BLaER1 (cell line): ENCODE measurements at regions not wholly inside any gene's neighbourhood (a gene's known extent, or its start where the extent isn't known, plus 50 kb on each side); places are given as distances from the start of the nearest gene placed in this dataset.

Experiments
- H3K27ac ChIP-seq: shearing (Covaris generic); formaldehyde crosslinking; 2 replicates; pipeline ENCODE4 v1.8.1; 2022
- H3K27me3 ChIP-seq: shearing (Covaris generic); formaldehyde crosslinking; 2 replicates; pipeline ENCODE4 v1.8.1; 2022
- H3K36me3 ChIP-seq: shearing (Covaris generic); formaldehyde crosslinking; 2 replicates; pipeline ENCODE4 v1.8.1; 2022
- H3K4me1 ChIP-seq: shearing (Covaris generic); formaldehyde crosslinking; 2 replicates; pipeline ENCODE4 v1.8.1; 2022
- H3K4me2 ChIP-seq: shearing (Covaris generic); formaldehyde crosslinking; 2 replicates; pipeline ENCODE4 v1.8.1; 2022
- H3K4me3 ChIP-seq: shearing (Covaris generic); formaldehyde crosslinking; 2 replicates; pipeline ENCODE4 v1.8.1; 2022
- H3K9ac ChIP-seq: shearing (Covaris generic); formaldehyde crosslinking; 2 replicates; pipeline ENCODE4 v1.8.1; 2022
- H3K9me3 ChIP-seq: shearing (Covaris generic); formaldehyde crosslinking; 2 replicates; pipeline ENCODE4 v1.8.1; 2022
- H4K20me1 ChIP-seq: shearing (Covaris generic); formaldehyde crosslinking; 2 replicates; pipeline ENCODE4 v1.8.1; 2022
- Cebpa-rat ChIP-seq: shearing (Covaris generic); IDR thresholded peaks from 2 replicates; pipeline ENCODE4 v1.8.1; 2022

- H3K9me3 ChIP-seq = no peaks in the 10 kb centered on the region
- H3K9ac ChIP-seq = no peak overlapping the region
- peak overlapping the region; percentile 11; the same call in 1 of the 2 replicates for H3K4me2 ChIP-seq
- H3K4me1 ChIP-seq = peaks cover 38% of the 10 kb centered on the region
- no peak for TF ChIP-seq Cebpa-rat
- no peaks in the 10 kb centered on the region for H3K36me3 ChIP-seq
- H3K27me3 ChIP-seq = no peaks in the 10 kb centered on the region
- H3K27ac ChIP-seq = 0 out of 2 replicates have a peak overlapping the region, but pooled peaks have one; percentile 22
- H3K4me3 ChIP-seq = no peak overlapping the region
- H4K20me1 ChIP-seq = no peaks in the 10 kb centered on the region
These were observed 432.7 kb downstream of the SLITRK5 start for GRCh38 chr13:88103824-88104223.

- Histone ChIP-seq H3K4me1 (peaks cover 43% of the 10 kb centered on the region), H4K20me1 (no peaks in the 10 kb centered on the region), H3K9me3 (no peaks in the 10 kb centered on the region), H3K27ac (no peak overlapping the region), H3K4me2 (no peak overlapping the region), H3K9ac (no peak overlapping the region), H3K27me3 (no peaks in the 10 kb centered on the region), H3K36me3 (no peaks in the 10 kb centered on the region), H3K4me3 (no peak overlapping the region)
- no peak for TF ChIP-seq Cebpa-rat
These were observed 433.4 kb downstream of the SLITRK5 start for GRCh38 chr13:88104576-88104975.

GRCh38 chr13:88107570-88107969 is 436.4 kb downstream of the SLITRK5 start:
- Histone ChIP-seq H3K4me1 (peaks cover 48% of the 10 kb centered on the region), H3K9me3 (no peaks in the 10 kb centered on the region), H3K9ac (no peak overlapping the region), H3K36me3 (no peaks in the 10 kb centered on the region), H3K27ac (peak overlapping the region; percentile 74), H4K20me1 (no peaks in the 10 kb centered on the region), H3K4me3 (no peak overlapping the region), H3K4me2 (peak overlapping the region; percentile 47), H3K27me3 (no peaks in the 10 kb centered on the region)
- TF ChIP-seq Cebpa-rat = no peak

GRCh38 chr13:88112526-88112925 is 441.4 kb downstream of the SLITRK5 start:
- Histone ChIP-seq H3K36me3 (no peaks in the 10 kb centered on the region), H3K4me3 (no peak overlapping the region), H3K9ac (no peak overlapping the region), H3K4me1 (peaks cover 44% of the 10 kb centered on the region), H4K20me1 (no peaks in the 10 kb centered on the region), H3K4me2 (no peak overlapping the region), H3K27me3 (no peaks in the 10 kb centered on the region), H3K27ac (no peak overlapping the region), H3K9me3 (no peaks in the 10 kb centered on the region)
- no peak for TF ChIP-seq Cebpa-rat

- Histone ChIP-seq H3K9ac (no peak overlapping the region), H3K4me2 (no peak overlapping the region), H3K4me1 (peaks cover 25% of the 10 kb centered on the region), H3K27ac (no peak overlapping the region), H3K36me3 (no peaks in the 10 kb centered on the region), H3K9me3 (no peaks in the 10 kb centered on the region), H4K20me1 (no peaks in the 10 kb centered on the region), H3K27me3 (no peaks in the 10 kb centered on the region), H3K4me3 (no peak overlapping the region)
- no peak for TF ChIP-seq Cebpa-rat
These were observed 444.8 kb downstream of the SLITRK5 start for GRCh38 chr13:88115976-88116375.

GRCh38 chr13:88118952-88119351 is 447.8 kb downstream of the SLITRK5 start:
- no peak overlapping the region for H3K4me3 ChIP-seq
- H3K4me2 ChIP-seq = no peak overlapping the region

GRCh38 chr13:88124142-88124541 is 453.0 kb downstream of the SLITRK5 start:
- H3K4me1 ChIP-seq = no peaks in the 10 kb centered on the region
- H3K27ac ChIP-seq = no peak overlapping the region
- no peaks in the 10 kb centered on the region for H3K27me3 ChIP-seq
- no peak overlapping the region for H3K9ac ChIP-seq
- H3K4me2 ChIP-seq = no peak overlapping the region
- H4K20me1 ChIP-seq = no peaks in the 10 kb centered on the region
- H3K36me3 ChIP-seq = no peaks in the 10 kb centered on the region
- TF ChIP-seq Cebpa-rat = no peak
- no peak overlapping the region for H3K4me3 ChIP-seq
- no peaks in the 10 kb centered on the region for H3K9me3 ChIP-seq

More at GRCh38 chr13:88118952-88119351, 447.8 kb downstream of the SLITRK5 start:
- no peaks in the 10 kb centered on the region for H3K36me3 ChIP-seq
- no peak overlapping the region for H3K27ac ChIP-seq
- no peak for TF ChIP-seq Cebpa-rat
- no peaks in the 10 kb centered on the region for H3K27me3 ChIP-seq
- no peak overlapping the region for H3K9ac ChIP-seq
- H3K4me1 ChIP-seq = peaks cover 7% of the 10 kb centered on the region
- H4K20me1 ChIP-seq = no peaks in the 10 kb centered on the region
- no peaks in the 10 kb centered on the region for H3K9me3 ChIP-seq

- Histone ChIP-seq H3K9ac (no peak overlapping the region), H3K27ac (no peak overlapping the region), H3K4me1 (no peaks in the 10 kb centered on the region), H4K20me1 (no peaks in the 10 kb centered on the region), H3K36me3 (no peaks in the 10 kb centered on the region), H3K4me3 (no peak overlapping the region), H3K4me2 (no peak overlapping the region), H3K27me3 (no peaks in the 10 kb centered on the region), H3K9me3 (no peaks in the 10 kb centered on the region)
- TF ChIP-seq Cebpa-rat = no peak
These were observed 453.9 kb downstream of the SLITRK5 start for GRCh38 chr13:88125055-88125454.

GRCh38 chr13:88136098-88136790 is 465.1 kb downstream of the SLITRK5 start:
- H3K27ac ChIP-seq = no peak overlapping the region
- H3K9me3 ChIP-seq = peaks cover 7% of the 10 kb centered on the region
- no peaks in the 10 kb centered on the region for H3K4me1 ChIP-seq
- H3K4me2 ChIP-seq = no peak overlapping the region
- H3K36me3 ChIP-seq = no peaks in the 10 kb centered on the region
- H3K9ac ChIP-seq = no peak overlapping the region
- no peak for TF ChIP-seq Cebpa-rat
- H4K20me1 ChIP-seq = no peaks in the 10 kb centered on the region
- no peak overlapping the region for H3K4me3 ChIP-seq
- H3K27me3 ChIP-seq = no peaks in the 10 kb centered on the region

- H3K4me2 ChIP-seq = no peak overlapping the region
- H3K27ac ChIP-seq = no peak overlapping the region
- H3K9ac ChIP-seq = no peak overlapping the region
These were observed 471.5 kb downstream of the SLITRK5 start for GRCh38 chr13:88142653-88143052.

More at GRCh38 chr13:88142653-88143052, 471.5 kb downstream of the SLITRK5 start:
- Histone ChIP-seq H3K27me3 (no peaks in the 10 kb centered on the region), H3K9me3 (no peaks in the 10 kb centered on the region), H3K4me3 (no peak overlapping the region), H4K20me1 (no peaks in the 10 kb centered on the region), H3K4me1 (no peaks in the 10 kb centered on the region), H3K36me3 (no peaks in the 10 kb centered on the region)
- TF ChIP-seq Cebpa-rat = no peak
